IMR-90 (cell line): ENCODE measurements at regions not wholly inside any gene's neighbourhood (a gene's known extent, or its start where the extent isn't known, plus 50 kb on each side); places are given as distances from the start of the nearest gene placed in this dataset.

ENCODE experiments used
- CEBPB ChIP-seq: IDR thresholded peaks from 2 replicates; pipeline ENCODE4 v1.6.1; 2012; ENCODE audit warnings: low read depth, low read length, improper control_type of control experiment
- FOS ChIP-seq: fragments of 150-350 bp; IDR thresholded peaks from 2 replicates; pipeline ENCODE4 v1.6.1; 2016; ENCODE audit warnings: low read depth, low read length
- NFE2L2 ChIP-seq: fragments of 150-350 bp; IDR thresholded peaks from 2 replicates; pipeline ENCODE4 v1.6.1; 2016; ENCODE audit warnings: low read depth, mild to moderate bottlenecking, low read length
- POLR2A ChIP-seq: IDR thresholded peaks from 2 replicates; pipeline ENCODE4 v1.6.1; 2012; ENCODE audit warnings: mild to moderate bottlenecking, low read depth, low read length
- RAD21 ChIP-seq: IDR thresholded peaks from 2 replicates; pipeline ENCODE4 v1.6.1; 2012; ENCODE audit warnings: low read length, improper control_type of control experiment
- SMC3 ChIP-seq: fragments of 150-350 bp; IDR thresholded peaks from 2 replicates; pipeline ENCODE4 v1.6.1; 2016; ENCODE audit warnings: low read depth, mild to moderate bottlenecking, antibody characterized with exemption, low read length, moderate library complexity
- TF ChIP-seq, protein P1 (sequence below): conservative IDR thresholded peaks from 2 replicates; pipeline ENCODE4 v1.5.1; 2012; ENCODE audit warnings: mild to moderate bottlenecking, low read depth, low read length, improper control_type of control experiment
- TF ChIP-seq, protein P2 (sequence below): fragments of 150-350 bp; IDR thresholded peaks from 2 replicates; pipeline ENCODE4 v1.6.1; 2016; ENCODE audit warnings: low read depth, mild to moderate bottlenecking, low read length, moderate library complexity, borderline replicate concordance
- TF ChIP-seq, protein P3 (sequence below): fragments of 150-350 bp; IDR thresholded peaks from 2 replicates; pipeline ENCODE4 v1.6.1; 2017; ENCODE audit warnings: mild to moderate bottlenecking, antibody characterized with exemption, low read length, low read depth

DNA sequence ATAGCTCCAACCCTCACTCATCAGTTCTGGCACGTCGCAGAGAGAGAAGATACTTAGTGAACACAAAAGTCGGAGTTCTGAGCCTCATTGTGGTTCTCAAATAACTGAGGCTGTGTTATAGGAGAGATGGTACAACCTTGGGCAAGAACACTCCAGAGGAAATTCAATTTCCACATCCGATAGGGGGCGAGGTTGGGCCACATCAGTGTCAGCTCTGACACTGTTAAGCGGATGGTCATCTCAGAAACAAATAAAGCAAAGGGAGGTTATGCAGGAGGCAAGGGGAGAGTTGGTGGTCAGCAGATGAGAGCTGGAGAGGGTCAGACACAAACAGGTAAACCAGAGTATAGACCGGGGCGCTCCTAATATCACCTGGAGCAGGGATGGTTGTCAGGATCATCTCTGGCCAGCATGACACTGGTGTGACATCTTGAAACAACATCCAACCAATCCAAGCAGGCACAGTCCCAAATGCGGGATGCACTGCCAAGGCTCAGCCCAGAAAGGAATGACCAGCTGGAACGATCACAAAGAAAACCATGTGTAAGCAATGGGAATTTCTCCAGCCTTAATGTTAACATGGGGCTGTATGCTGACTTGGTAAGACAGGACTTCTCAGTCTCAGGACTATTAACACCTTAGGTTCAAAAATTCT is 331.8 kb downstream of the HACE1 start:
- TF ChIP-seq, protein P1, sequence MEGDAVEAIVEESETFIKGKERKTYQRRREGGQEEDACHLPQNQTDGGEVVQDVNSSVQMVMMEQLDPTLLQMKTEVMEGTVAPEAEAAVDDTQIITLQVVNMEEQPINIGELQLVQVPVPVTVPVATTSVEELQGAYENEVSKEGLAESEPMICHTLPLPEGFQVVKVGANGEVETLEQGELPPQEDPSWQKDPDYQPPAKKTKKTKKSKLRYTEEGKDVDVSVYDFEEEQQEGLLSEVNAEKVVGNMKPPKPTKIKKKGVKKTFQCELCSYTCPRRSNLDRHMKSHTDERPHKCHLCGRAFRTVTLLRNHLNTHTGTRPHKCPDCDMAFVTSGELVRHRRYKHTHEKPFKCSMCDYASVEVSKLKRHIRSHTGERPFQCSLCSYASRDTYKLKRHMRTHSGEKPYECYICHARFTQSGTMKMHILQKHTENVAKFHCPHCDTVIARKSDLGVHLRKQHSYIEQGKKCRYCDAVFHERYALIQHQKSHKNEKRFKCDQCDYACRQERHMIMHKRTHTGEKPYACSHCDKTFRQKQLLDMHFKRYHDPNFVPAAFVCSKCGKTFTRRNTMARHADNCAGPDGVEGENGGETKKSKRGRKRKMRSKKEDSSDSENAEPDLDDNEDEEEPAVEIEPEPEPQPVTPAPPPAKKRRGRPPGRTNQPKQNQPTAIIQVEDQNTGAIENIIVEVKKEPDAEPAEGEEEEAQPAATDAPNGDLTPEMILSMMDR = peak; percentile 31; the same call in 1 of the 2 replicates
- no peak for TF ChIP-seq NFE2L2
- no peak for TF ChIP-seq SMC3
- TF ChIP-seq POLR2A = no peak
- TF ChIP-seq RAD21 = no peak; the same call in 1 of the 2 replicates
- TF ChIP-seq, protein P2, sequence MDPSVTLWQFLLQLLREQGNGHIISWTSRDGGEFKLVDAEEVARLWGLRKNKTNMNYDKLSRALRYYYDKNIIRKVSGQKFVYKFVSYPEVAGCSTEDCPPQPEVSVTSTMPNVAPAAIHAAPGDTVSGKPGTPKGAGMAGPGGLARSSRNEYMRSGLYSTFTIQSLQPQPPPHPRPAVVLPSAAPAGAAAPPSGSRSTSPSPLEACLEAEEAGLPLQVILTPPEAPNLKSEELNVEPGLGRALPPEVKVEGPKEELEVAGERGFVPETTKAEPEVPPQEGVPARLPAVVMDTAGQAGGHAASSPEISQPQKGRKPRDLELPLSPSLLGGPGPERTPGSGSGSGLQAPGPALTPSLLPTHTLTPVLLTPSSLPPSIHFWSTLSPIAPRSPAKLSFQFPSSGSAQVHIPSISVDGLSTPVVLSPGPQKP = no peak
- TF ChIP-seq FOS = no peak
- TF ChIP-seq, protein P3, sequence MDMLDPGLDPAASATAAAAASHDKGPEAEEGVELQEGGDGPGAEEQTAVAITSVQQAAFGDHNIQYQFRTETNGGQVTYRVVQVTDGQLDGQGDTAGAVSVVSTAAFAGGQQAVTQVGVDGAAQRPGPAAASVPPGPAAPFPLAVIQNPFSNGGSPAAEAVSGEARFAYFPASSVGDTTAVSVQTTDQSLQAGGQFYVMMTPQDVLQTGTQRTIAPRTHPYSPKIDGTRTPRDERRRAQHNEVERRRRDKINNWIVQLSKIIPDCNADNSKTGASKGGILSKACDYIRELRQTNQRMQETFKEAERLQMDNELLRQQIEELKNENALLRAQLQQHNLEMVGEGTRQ = no peak
- no peak for TF ChIP-seq CEBPB
